OCI-LY7 (cell line): ENCODE measurements at regions not wholly inside any gene's neighbourhood (a gene's known extent, or its start where the extent isn't known, plus 50 kb on each side); places are given as distances from the start of the nearest gene placed in this dataset.

Source experiments
- BruUV-seq: library from RNA; stranded (reverse); fragments of 400-500 nt; replicated peaks from 2 replicates; lab custom pipeline; 2021; lab: Mats Ljungman, UMichigan
- CTCF ChIA-PET: fragments of 300-600 bp; sonication (Branson Sonifier 250); formaldehyde crosslinking; loops from one replicate; lab custom pipeline; 2022; ENCODE audit warnings: antibody characterized with exemption; ENCODE audit not compliant: unreplicated experiment; lab: Charles Lee
- POLR2A ChIA-PET: fragments of 300-600 bp; sonication (Branson Sonifier 250); formaldehyde crosslinking; loops from one replicate; lab custom pipeline; 2022; ENCODE audit warnings: antibody characterized with exemption; lab: Charles Lee
- DNase-seq: peaks from one replicate; pipeline ENCODE4 v3.0.0-alpha.2; 2015; ENCODE audit warnings: low spot score
- H2AFZ ChIP-seq: fragments of 200-600 bp; sonication (generic), shearing (Covaris generic); 2 replicates; pipeline ENCODE4 v1.6.1; 2014; ENCODE audit warnings: mild to moderate bottlenecking, antibody characterized with exemption, low read length, moderate library complexity
- H3K27ac ChIP-seq: fragments of 200-600 bp; sonication (generic); 2 replicates; pipeline ENCODE4 v1.5.1; 2014; ENCODE audit warnings: mixed run types, low read depth, mild to moderate bottlenecking, moderate library complexity, low read length, inconsistent platforms; ENCODE audit not compliant: poor library complexity, severe bottlenecking
- H3K36me3 ChIP-seq: fragments of 200-600 bp; sonication (generic); 2 replicates; pipeline ENCODE4 v1.6.1; 2014; ENCODE audit warnings: mild to moderate bottlenecking, antibody characterized with exemption, low read length, moderate library complexity, mixed read lengths; ENCODE audit not compliant: insufficient read depth
- H3K4me1 ChIP-seq: fragments of 200-600 bp; sonication (generic); 2 replicates; pipeline ENCODE4 v1.5.1; 2014; ENCODE audit warnings: mild to moderate bottlenecking, low read length; ENCODE audit not compliant: insufficient read depth, poor library complexity, severe bottlenecking
- H3K4me2 ChIP-seq: fragments of 200-600 bp; sonication (generic); 2 replicates; pipeline ENCODE4 v1.6.1; 2014; ENCODE audit warnings: mild to moderate bottlenecking, low read length
- H3K4me3 ChIP-seq: fragments of 200-600 bp; sonication (generic); 2 replicates; pipeline ENCODE4 v1.5.1; 2014; ENCODE audit warnings: mild to moderate bottlenecking, low read depth, low read length; ENCODE audit not compliant: poor library complexity, severe bottlenecking
- H3K79me2 ChIP-seq: fragments of 200-600 bp; sonication (generic); 2 replicates; pipeline ENCODE4 v1.6.1; 2016; ENCODE audit warnings: low read depth, mild to moderate bottlenecking, low read length, moderate library complexity, mixed read lengths; ENCODE audit not compliant: insufficient read depth
- H3K9me2 ChIP-seq: fragments of 200-600 bp; sonication (generic); 2 replicates; pipeline ENCODE4 v1.6.1; 2016; ENCODE audit warnings: mild to moderate bottlenecking, low read length, mixed read lengths; ENCODE audit not compliant: insufficient read depth
- H3K9me3 ChIP-seq: fragments of 200-600 bp; sonication (generic); 2 replicates; pipeline ENCODE4 v1.6.1; 2014; ENCODE audit warnings: mild to moderate bottlenecking, mixed run types, low read length, mixed read lengths
- H4K20me1 ChIP-seq: fragments of 200-600 bp; sonication (generic); 2 replicates; pipeline ENCODE4 v1.6.1; 2014; ENCODE audit warnings: mild to moderate bottlenecking, antibody characterized with exemption, low read length, moderate library complexity, mixed read lengths; ENCODE audit not compliant: insufficient read depth
- EZH2phosphoT487 ChIP-seq: fragments of 200-600 bp; sonication (generic); IDR thresholded peaks from 2 replicates; pipeline ENCODE4 v1.6.1; 2018; ENCODE audit warnings: low read depth, borderline replicate concordance, mild to moderate bottlenecking, mixed run types, antibody characterized with exemption, low read length, moderate library complexity, mixed read lengths
- intact Hi-C: fragments of 100-400 bp; cut with micrococcal nuclease; formaldehyde crosslinking; loops from one replicate; pipeline ENCODE4 v1.10.0; 2022; ENCODE audit not compliant: unreplicated experiment
- TF ChIP-seq, protein P1 (sequence below): fragments of 200-600 bp; sonication (generic); conservative IDR thresholded peaks from 2 replicates; pipeline ENCODE4 v1.5.1; 2014; ENCODE audit warnings: mild to moderate bottlenecking, antibody characterized with exemption, low read length, moderate library complexity, mixed read lengths

DNA sequence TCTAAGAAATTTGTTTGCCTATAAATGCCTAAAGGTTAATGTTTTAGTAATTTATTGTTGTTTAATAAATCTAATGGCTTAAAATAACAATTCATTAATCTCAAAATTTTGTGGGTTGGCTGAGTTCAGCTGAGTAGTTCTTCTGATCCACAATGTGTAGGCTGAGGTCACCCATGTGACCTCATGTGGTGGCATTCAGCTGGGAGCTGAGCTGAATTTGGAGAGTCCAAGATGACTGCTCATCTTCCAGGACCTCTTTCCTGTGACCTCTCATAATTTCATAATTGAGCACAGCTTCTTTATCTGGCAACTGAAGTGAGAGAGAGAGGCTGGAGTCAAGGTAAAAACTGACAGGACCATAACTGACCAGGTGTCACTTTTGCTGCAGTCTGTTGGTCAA, 132.4 kb downstream of the TXNL1 start:
- CTCF ChIA-PET, result no interaction called here
- intact Hi-C loops, result no loop called here
- Histone ChIP-seq H3K4me3 (no peak overlapping the region), H2AFZ (no peak overlapping the region), H3K4me2 (no peak overlapping the region), H3K36me3 (no peaks in the 10 kb centered on the region), H3K9me2 (no peaks in the 10 kb centered on the region), H3K4me1 (no peaks in the 10 kb centered on the region), H3K9me3 (no peaks in the 10 kb centered on the region), H3K27ac (no peak overlapping the region), H4K20me1 (no peaks in the 10 kb centered on the region), H3K79me2 (no peaks in the 10 kb centered on the region)
- BruUV-seq, result no TSS peak
- POLR2A ChIA-PET, result no interaction called here
- no peak for DNase-seq
- TF ChIP-seq, protein P1, sequence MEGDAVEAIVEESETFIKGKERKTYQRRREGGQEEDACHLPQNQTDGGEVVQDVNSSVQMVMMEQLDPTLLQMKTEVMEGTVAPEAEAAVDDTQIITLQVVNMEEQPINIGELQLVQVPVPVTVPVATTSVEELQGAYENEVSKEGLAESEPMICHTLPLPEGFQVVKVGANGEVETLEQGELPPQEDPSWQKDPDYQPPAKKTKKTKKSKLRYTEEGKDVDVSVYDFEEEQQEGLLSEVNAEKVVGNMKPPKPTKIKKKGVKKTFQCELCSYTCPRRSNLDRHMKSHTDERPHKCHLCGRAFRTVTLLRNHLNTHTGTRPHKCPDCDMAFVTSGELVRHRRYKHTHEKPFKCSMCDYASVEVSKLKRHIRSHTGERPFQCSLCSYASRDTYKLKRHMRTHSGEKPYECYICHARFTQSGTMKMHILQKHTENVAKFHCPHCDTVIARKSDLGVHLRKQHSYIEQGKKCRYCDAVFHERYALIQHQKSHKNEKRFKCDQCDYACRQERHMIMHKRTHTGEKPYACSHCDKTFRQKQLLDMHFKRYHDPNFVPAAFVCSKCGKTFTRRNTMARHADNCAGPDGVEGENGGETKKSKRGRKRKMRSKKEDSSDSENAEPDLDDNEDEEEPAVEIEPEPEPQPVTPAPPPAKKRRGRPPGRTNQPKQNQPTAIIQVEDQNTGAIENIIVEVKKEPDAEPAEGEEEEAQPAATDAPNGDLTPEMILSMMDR, result no peak
- no peak for TF ChIP-seq EZH2phosphoT487

DNA sequence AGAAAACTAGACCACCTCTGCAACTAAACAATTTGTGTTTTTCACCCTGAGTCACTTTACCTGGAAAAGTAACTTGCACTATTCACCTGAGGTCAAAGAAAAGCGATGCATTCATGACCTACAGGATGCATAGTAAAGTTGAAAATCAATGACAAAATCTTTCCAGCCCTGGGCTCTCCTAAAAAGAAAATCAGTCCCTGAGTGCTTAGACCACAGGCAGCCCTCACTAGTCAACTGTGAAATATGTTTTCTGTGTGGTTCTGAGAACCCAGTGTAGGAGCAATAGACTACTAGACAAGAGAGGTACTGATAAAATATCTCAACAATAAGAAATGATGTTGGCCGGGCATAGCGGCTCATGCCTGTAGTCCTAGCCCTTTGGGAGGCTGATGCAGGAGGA, 133.1 kb downstream of the TXNL1 start:
- Histone ChIP-seq H3K27ac (no peak overlapping the region), H3K36me3 (no peaks in the 10 kb centered on the region), H2AFZ (no peak overlapping the region), H3K79me2 (no peaks in the 10 kb centered on the region), H3K9me2 (no peaks in the 10 kb centered on the region), H4K20me1 (no peaks in the 10 kb centered on the region), H3K4me2 (no peak overlapping the region), H3K9me3 (no peaks in the 10 kb centered on the region), H3K4me3 (no peak overlapping the region), H3K4me1 (no peaks in the 10 kb centered on the region)
- BruUV-seq, result no TSS peak
- TF ChIP-seq, protein P1, result no peak
- TF ChIP-seq EZH2phosphoT487, result no peak
- CTCF ChIA-PET, result no interaction called here
- intact Hi-C loops, result no loop called here
- DNase-seq, result no peak
- POLR2A ChIA-PET, result no interaction called here

DNA sequence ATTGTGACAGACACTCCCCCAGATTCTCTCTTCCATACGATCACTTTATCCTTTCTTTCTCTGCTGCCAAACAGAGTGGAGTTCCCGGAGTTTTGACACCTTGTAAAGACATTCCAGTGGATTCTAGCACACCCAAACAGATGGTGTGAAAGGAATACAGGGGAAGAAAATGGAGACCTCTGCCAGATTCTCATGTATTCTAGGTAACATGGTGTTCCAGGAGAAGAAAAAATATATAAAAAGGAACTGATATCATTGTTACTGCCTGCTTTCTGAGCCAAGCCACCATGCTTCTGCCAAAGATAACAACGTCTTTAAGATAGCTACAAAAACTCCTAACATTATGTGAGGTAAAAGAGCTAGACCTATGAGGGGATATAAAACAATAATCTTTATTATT, 136.5 kb downstream of the TXNL1 start:
- intact Hi-C loops, result no loop called here
- no peak overlapping the region for H3K4me2 ChIP-seq
- H3K9me2 ChIP-seq, result no peaks in the 10 kb centered on the region
- no peak overlapping the region for H2AFZ ChIP-seq
- no peak overlapping the region for H3K27ac ChIP-seq
- BruUV-seq, result no TSS peak
- ChIA-PET CTCF (no interaction called here), POLR2A (no interaction called here)
- TF ChIP-seq EZH2phosphoT487, result no peak
- TF ChIP-seq, protein P1, result no peak
- no peak overlapping the region for H3K4me3 ChIP-seq
- H3K79me2 ChIP-seq, result no peaks in the 10 kb centered on the region
- H3K4me1 ChIP-seq, result no peaks in the 10 kb centered on the region
- H4K20me1 ChIP-seq, result no peaks in the 10 kb centered on the region
- DNase-seq, result no peak
- no peaks in the 10 kb centered on the region for H3K36me3 ChIP-seq
- H3K9me3 ChIP-seq, result no peaks in the 10 kb centered on the region
